GM19452 (cell line): ENCODE measurements at regions not wholly inside any gene's neighbourhood (a gene's known extent, or its start where the extent isn't known, plus 50 kb on each side); places are given as distances from the start of the nearest gene placed in this dataset.
"Not testable (repeated sequence)": the region's sequence is repeated elsewhere in the genome, so short reads cannot be mapped to it uniquely, and the experiment has no call there.

Source experiments
- ATAC-seq: cut with Tn5 transposase; IDR thresholded peaks from one replicate; pipeline ENCODE4 v1.9.1; 2021; ENCODE audit not compliant: unreplicated experiment

DNA sequence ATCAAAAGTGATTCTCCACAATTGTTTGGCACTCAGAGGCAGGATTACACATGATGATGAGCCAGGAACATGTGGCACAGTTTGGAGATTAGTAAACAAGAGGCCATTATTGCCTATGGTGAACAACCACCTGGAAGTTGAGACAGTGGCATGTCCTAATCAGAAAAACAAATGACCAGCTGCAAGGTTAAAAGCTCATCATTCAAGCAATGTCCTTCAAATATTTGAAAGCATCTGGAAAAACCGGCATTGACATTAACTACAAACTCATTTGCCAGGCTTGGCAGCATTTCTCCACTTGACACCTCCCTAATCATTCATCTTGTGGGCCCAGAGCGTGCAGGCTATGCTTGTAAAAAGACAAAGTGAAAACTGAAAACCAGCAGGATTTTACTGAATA lies 80.6 kb upstream of the MEGF10 start:
- ATAC-seq, result no peak

DNA sequence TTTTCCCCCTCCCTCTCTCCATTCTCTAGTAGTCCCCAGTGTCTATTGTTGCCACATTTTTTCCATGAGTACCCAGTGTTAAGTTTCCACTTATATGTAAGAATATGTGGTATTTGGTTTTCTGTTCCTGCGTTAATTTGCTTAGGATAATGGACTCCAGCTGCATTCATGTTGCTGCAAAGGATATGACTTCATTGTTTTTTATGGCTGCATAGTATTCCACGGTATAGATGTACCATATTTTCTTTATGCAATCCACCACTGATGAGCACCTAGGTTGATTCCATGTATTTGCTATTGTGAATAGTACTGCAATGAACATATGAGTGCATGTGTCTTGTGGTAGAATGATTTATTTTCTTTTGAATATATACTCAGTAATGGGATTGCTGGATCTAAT lies 77.4 kb upstream of the MEGF10 start:
- ATAC-seq, result no peak

DNA sequence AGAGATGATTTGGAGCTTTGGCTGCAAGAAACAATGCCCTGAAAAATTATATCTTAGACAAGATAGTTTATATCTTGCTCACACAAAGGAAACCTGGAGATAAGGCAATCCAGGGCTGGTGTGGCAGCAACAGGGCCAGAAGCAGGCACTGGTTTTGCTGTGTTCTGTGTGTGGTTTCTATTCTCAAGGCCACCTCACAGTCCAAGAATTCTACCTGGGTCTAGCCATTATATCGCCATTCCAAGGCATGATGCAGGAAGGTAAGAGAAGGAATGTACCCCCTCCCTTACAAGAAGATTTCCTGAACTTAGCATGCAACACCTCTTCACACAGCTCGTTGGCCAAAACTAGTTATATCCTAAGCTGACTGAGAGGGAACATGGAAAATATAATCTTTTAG lies 74.5 kb upstream of the MEGF10 start:
- ATAC-seq, result no peak

DNA sequence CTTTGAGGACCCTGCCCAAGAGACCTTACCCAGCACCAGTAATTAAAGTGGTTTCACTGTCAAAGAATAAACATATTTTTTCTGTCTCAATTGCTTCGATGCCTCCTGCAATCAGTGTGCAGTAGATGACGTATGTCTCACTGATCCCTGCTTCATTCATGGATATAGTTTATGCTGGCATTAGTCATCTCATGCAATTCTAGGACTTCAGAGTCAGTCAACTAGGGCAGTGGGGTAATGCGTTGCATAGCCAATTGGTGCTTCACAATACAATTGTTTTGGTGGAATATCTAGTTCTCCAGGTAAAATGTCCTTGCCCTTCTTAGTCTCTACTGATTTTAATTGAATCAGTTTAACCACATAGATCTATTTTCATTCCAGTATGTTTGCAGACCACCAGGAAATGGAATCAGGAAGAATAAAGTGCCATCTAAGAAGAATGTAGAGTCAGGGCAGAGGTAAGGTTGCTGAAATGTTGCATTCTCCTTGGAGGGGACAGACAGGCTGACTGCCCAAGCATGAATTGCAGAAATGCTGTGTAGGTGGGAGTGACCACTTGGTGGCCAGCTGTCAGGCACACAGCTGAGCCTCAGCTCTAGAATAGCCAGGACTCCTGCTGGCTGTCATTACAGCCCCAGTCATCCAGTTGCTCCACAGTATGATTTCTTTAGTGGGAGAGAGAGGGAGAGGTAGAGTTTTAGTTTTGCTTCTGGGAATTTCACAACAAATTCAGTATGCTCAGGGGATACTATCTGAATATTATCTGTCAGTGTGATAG lies 73.5 kb upstream of the MEGF10 start:
- ATAC-seq, result no peak

DNA sequence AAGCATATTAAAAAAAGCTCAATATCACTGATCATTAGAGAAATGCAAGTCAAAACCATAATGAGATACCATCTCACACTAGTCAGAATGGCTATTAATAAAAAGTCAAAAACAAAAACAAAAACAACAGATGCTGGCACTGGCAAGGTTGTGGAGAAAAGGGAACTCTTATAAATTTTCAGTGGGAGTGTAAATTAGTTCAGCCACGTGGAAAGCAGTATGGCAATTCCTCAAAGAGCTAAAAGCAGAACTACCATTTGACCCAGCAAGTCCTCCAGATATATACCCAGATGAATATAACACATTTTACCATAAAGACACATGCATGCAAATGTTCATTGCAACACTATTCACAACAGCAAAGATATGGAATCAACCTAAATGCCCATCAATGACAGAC lies 68.7 kb upstream of the MEGF10 start:
- ATAC-seq, result not testable (repeated sequence)

DNA sequence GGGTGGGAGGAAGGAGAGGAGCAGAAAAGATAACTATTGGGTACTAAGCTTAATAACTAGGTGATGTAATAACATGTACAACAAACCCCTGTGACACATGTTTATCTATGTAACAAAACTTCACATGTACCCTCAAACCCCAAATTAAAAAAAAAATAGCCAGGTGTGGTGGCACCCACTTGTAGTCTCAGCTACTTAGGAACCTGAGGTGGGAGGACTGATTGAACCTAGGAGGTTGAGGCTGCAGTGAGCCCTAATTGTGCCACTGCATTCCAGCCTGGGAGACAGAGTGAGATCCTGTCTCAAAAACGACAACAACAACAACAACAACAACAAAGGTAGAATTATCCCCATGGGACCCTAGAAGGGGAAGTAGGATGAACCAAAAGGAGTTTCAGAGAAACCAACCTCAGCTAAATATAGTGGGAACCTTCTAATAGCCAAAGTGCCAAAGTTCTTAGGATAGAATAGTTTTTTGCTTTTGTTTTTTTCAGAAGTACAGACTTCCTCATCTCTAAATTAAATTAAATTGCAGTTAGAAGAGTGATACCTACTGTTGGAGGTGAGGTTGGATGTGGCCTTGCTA lies 67.9 kb upstream of the MEGF10 start:
- peak; percentile 59 for ATAC-seq

DNA sequence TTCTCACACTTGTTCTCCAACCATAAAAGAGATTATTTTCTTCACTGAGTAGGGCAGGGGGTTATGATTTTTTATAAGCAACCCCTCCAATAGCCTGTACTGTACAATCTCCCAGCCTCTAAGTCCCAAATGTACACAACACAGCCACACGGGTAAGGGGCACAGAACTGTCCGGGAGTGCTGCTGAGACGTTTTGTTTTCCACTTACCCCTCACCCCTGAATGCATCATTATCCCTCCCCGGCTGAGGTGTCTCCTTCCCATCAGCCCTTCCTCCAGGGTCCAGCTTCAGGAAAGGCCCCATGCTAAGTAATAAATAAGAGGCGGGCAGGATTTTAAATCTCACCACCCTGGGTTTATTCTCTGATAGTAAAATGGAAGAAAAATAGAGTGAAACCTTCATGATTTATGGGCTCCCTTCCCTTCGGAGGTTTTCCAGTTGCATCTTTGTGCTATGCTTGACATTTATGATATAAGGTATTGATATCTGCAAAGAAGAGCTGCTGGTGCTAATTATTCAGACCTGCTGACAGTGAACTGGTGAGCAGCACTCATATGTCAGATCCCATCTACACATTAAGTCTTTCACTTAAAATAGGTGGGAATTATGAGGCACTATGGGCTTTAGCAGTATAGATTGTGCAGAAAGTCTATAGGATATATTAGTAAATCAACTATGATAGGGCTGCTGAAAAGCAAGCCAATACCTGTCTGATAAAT lies 67.2 kb upstream of the MEGF10 start:
- ATAC-seq, result no peak

DNA sequence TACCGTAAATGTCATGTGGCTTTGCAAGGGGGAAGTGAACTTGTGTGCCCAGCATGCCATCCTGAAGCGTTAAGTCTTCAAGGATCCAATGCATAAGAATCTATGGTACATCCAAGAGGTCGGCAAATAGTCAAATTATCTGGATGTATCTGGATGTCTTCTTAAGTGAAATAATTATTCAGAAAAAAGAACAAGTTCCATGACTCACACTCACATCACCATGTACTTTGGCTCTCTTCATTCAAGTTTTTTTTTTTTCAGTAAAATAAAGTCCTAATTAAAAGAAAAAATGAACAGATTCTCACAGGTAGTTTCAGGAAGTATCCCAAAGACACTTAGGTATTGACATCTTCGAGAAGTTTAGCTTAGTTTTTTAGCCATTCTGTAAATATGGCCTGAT lies 62.7 kb upstream of the MEGF10 start:
- no peak for ATAC-seq

DNA sequence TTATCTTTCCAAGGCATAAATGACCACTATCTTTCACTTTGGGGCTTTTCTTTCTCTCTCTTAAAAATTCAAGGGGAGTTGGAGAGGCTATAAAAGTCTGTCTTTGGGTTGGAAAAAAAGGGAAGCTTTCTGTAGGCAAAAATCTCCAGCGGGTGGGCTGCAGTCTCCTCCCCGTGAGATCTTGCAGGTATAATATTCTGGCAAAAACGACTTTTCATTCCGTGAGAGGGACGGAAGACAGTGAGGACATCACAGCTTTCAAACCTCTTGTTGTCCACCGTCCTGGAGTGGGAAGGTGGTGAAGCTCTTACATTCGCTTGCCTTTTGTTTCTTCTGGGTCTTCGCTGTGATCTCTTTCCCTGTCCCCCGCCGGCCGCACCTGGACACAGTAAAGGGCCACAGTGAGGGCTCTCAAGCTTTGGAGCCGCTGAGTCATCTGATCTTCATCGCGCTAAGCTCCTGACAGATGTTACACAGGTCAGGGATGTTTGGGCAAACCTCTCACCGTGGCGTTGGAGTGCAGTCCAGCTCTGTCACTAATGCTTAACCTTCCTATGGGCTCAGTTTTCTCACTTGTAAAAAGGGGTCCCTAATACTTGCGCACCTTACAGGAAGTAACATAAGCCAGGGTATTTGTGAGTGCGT lies 61.9 kb upstream of the MEGF10 start:
- ATAC-seq, result no peak

DNA sequence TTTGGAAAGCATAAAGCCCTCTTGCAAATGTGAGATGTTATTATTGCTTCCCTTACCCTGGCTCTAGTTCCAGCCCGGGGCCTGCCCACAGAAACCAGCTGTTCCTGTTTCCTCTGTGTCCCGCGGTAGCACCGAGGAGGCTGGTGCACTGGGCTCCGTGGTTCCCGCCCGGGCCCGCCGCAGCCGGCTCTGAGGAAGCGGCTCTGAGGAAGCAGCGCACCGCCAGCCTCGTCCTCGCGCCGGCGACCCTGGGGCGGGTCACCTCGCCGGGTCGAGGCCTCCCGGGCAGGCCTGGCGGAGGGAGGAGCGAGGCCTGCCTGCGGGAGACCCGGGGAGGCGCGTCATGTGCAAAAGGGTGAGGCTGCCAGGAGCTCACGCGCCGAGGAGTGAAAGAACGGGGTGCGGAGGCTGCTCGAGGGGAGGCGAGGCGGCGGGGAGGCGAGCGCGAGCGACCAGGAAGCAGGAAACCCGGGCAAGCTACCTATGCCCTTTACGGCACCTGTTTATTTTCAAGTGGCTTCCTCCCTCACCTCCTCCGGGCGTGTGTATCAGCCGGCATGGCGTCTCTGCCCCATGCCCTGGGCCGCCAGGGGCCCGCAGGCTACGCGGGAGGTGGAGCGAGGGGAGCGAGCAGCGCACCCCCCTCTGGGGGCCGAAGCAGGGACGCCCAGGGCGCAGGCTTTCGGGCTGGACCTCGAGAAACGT lies 61.3 kb upstream of the MEGF10 start:
- ATAC-seq, result peak; percentile 82

DNA sequence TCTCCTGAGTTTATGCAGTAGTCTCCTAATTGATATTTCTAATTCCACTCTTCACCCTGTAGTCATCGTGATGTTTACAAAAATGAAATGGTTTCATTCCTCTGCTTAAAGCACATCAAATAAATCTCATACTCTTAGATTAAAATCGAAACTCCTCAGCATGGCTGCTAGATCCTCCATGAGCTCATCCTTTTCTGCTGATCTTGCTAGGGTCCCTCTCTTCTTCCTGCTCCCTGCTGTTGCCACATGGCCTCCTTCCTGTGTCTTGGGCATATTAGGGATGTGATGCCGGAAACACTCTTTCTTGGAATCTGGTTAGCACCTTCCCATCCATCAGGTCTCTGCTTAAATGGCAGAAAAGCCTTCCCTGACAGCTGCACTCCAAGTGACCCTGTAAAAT lies 59.5 kb upstream of the MEGF10 start:
- no peak for ATAC-seq

DNA sequence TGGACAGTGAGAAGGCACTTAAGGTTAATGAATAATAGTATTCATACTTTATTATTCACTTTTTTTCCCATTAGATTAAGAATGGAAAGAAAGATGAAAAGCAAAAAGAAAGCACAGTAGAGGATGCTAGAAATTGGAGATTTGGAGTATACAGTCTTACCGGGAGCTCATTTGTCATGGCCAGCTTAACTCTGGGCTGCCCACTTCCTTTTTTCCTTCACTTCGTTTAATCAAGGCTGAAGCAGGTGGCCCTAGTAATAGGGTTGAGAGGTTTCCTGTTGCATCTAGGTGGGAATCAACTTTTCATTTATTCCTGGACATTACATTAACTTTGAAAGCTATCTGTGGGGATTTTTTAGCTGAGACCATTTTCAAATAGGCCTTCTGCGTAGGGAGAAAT lies 57.0 kb upstream of the MEGF10 start:
- no peak for ATAC-seq

DNA sequence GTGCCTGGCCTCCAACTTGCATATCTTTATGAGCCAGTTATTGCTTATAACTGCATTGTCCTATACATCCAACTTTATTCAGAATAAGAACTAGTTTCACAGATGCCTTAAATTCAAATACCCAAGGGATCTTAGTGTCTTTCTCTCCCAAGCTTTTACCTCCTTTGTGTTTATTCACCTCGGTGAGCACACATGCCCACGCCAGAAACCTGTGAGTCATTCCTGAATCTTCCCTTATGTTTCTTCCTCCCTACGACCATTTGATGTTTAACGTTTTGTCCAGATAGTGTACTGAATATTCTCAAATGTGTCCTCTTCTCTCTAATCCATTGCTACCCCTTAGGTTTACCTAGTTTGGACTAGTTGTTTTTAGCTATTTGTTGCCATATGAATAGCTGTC lies 55.5 kb upstream of the MEGF10 start:
- no peak for ATAC-seq

DNA sequence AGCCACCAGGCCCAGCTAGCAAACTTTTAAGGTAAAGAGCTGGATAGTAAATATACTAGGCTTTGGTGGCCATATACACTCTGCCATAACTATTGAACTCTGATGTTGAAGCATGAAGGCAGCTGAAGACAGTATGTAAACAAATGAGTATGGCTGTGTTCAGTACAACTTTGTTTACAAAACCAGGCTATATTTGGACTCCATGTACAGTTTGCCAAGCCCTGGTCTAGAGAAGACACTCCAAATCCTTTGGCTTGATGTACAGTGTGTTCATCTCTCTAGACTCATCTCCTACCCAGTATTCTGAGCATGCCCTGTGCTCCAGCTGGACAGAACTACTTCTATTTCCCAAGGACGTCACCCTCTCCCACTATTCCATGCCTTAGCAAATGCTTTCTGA lies 54.3 kb upstream of the MEGF10 start:
- no peak for ATAC-seq
